ENCODE measurements at regions not wholly inside any gene's neighbourhood (a gene's known extent, or its start where the extent isn't known, plus 50 kb on each side); places are given as distances from the start of the nearest gene placed in this dataset.

DNA sequence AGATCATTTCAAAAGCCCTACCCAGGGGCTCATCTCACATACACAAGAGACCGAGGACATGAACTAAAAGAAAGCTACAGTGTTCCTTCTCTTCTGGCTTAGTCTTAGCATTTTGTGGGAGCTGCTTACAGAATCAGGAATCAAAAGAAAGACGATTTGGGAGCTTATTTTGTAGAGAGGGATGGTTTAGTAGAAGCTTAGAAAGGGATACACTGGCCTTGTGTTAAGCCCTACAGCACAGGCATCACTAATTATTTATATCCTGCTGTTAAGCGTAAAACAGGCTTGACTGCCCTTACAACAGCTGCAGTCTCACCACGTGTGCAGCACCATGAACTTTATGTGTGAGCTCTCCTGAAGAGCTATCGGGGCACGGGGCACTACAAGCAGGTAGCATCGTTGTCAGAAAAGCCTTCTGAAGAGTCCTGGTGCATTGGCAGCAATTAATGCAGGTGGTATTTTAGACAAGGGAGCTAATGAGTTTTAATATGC is 798.3 kb downstream of the NXPH1 start:
- TF ChIP-seq, protein P1, sequence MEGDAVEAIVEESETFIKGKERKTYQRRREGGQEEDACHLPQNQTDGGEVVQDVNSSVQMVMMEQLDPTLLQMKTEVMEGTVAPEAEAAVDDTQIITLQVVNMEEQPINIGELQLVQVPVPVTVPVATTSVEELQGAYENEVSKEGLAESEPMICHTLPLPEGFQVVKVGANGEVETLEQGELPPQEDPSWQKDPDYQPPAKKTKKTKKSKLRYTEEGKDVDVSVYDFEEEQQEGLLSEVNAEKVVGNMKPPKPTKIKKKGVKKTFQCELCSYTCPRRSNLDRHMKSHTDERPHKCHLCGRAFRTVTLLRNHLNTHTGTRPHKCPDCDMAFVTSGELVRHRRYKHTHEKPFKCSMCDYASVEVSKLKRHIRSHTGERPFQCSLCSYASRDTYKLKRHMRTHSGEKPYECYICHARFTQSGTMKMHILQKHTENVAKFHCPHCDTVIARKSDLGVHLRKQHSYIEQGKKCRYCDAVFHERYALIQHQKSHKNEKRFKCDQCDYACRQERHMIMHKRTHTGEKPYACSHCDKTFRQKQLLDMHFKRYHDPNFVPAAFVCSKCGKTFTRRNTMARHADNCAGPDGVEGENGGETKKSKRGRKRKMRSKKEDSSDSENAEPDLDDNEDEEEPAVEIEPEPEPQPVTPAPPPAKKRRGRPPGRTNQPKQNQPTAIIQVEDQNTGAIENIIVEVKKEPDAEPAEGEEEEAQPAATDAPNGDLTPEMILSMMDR (IDR thresholded peaks at IDR 0.05; ENCODE audit: low read length), result no peak
- TF ChIP-seq EZH2 (IDR thresholded peaks at IDR 0.05; ENCODE audit: borderline replicate concordance, low read length), result no peak

All from OCI-LY1 (cell line).